ENCODE measurements at regions not wholly inside any gene's neighbourhood (a gene's known extent, or its start where the extent isn't known, plus 50 kb on each side); places are given as distances from the start of the nearest gene placed in this dataset.
"Not testable (repeated sequence)": the region's sequence is repeated elsewhere in the genome, so short reads cannot be mapped to it uniquely, and the experiment has no call there.

GRCh38 chr4:83213640-83214039, 71.0 kb downstream of the COQ2 start:
- no peak for DNase-seq

- peak; percentile 12 for DNase-seq
Measured at GRCh38 chr4:83212041-83212851, 72.4 kb downstream of the COQ2 start.

DNA sequence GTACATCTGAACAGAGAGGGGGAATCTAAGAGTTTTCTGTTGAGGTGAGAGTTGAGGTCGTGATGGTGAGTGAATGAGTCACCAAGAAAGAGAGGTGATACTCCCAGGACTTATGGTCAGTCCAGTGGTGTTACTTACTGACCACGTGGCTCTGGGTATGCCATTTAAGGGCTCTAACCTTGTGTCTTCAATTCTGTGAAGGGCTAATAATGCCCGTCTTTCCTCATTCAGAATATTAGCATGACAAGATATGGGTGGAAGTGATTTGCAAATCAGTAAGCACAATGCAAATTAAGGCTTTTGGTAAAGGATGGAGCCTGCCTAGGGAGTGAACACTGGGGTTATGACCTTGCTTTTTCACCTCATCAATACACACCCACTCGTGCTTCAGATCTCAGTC, 75.2 kb downstream of the COQ2 start:
- DNase-seq, result no peak

GRCh38 chr4:83208371-83209365, 75.9 kb downstream of the COQ2 start:
- DNase-seq, result no peak

DNA sequence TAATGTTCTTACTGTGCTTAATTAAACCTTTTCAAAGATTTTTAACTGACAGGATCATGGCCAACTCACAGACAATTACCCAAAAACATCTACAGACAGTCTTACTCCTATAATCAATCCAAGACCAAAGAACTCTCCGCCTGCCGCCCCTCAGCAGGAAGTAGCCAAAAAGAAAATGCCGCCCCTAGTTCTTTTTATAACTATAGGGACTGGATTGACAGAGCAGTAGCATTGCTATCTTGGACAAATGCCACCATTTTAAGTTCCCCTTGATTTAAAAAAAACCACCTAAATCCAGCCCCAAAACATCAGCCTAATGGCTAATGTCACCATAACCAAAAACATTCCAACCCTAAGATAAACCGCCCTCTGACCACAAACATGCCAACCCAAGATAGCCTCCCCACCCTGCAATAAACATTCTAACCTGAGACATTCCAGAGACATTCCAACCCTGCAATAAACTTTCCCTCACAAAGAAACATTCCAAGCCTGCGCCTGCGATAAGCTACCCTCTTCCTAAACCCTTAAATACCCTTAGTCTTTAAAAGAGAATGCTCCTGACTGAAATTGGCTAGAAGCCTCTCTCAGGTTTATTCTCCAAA, 77.0 kb downstream of the COQ2 start:
- no peak for DNase-seq

- no peak for DNase-seq
Measured at GRCh38 chr4:83205760-83206159, 78.8 kb downstream of the COQ2 start.

GRCh38 chr4:83204731-83205130, 79.9 kb downstream of the COQ2 start:
- DNase-seq, result no peak

DNA sequence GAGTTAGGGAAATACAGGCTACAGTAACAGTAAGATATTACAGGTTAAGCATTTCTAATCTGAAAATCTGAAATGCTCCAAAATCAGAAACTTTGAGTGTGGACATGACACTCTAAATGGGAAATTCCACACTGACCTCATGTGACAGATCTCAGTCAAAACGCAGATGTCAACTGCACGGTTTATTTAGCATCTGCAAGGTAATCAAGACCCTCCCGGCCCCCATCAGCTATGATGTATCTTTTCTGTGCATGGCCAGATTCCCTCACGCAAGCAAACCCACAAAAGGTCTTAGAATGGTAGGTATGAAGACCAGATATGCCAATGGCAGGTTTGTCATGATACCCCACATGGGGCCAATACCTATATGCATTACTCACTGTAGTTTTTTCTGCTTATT, 82.8 kb downstream of the COQ2 start:
- DNase-seq, result no peak

DNA sequence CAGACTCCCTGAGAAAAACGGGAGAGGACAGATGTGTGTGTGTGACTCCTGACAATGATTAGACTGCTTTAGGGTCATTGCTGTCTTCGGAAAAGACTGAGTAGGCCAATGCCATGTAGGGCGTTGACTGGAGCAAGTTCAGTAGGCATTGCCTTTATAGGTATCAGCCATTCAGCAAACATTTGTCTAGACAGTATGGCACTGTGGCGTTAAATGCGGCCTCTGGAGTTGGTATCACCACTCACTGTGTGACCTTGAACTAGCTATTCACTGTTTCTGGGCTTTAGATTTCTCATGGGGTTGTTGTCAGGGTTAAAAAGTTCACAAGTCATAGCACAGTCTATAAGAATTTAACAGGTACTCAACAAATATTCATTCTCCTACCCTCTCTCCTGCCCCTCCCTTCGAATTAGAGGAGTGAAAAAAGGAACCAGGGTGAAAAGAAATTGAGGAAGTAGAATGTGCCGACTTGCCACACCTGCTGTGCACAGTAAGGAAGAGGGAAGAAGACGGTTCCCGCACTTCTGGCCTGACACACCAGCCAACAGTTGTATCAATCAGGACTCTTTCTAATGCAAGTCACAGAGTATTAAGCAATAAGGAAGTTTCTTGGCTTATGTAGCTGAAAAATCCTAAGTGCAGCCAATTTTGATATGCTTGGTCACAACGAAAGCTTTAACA, 83.2 kb upstream of the PLAC8 start:
- DNase-seq, result no peak

GRCh38 chr4:83196921-83197320, 82.4 kb upstream of the PLAC8 start:
- DNase-seq, result no peak

- DNase-seq, result no peak
Measured at GRCh38 chr4:83195269-83195668, 80.7 kb upstream of the PLAC8 start.

DNA sequence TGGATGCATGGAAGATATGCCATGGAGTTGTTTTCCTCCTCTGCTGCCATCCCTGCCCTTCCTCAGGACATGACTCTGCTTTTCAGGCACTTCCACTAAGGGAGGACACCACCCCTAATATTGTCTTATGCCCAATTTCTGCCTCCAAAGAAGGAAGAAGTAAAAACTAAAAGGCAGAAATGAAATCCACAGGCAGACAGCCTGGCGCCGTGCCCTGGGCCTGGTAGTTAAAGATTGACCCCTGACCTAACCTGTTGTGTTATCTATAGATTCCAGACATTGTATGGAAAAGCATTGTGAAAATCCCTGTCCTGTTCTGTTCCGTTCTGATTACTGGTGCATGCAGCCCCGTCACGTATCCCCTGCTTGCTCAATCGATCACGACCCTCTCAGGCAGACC, 80.1 kb upstream of the PLAC8 start:
- not testable (repeated sequence) for DNase-seq

DNA sequence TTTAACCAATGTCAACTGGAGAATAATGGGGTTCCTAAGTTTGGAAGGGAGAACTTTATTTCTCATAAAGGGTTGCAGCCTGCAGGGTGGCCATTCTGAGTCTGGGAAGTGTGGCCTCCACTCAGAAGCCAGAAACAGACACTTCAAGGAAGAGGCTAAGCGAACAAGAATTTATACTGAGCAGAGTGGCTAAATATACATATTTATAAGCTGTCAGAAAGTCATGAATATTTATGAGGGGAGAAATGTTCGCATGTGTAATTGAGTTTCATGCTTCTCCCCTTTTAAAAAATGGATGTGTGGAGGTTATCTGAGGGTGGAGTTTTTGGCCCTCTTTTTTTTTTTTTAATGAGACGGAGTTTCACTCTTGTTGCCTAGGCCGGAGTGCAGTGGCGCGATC, 78.1 kb upstream of the PLAC8 start:
- DNase-seq, result no peak

DNA sequence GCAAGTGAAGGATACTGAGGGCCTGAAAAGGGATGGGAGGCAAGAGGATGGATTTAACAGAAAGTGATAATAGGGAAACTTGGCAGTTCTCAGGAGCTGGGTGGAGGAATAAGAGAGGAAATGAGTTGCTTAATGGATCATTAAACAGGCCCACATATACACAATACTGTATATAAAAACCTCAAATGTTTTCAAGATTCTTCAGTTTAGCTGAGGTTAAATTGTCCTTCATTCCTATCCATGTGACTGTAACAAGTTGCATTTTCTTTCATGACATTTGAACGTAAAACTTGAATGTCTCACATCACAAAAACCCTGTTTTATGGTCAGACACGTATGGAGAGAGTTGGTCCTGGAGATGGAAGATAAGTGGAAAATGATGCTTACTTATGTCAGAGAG, 76.5 kb upstream of the PLAC8 start:
- DNase-seq, result no peak

GRCh38 chr4:83189631-83190136, 75.2 kb upstream of the PLAC8 start:
- peak; percentile 12 for DNase-seq

DNA sequence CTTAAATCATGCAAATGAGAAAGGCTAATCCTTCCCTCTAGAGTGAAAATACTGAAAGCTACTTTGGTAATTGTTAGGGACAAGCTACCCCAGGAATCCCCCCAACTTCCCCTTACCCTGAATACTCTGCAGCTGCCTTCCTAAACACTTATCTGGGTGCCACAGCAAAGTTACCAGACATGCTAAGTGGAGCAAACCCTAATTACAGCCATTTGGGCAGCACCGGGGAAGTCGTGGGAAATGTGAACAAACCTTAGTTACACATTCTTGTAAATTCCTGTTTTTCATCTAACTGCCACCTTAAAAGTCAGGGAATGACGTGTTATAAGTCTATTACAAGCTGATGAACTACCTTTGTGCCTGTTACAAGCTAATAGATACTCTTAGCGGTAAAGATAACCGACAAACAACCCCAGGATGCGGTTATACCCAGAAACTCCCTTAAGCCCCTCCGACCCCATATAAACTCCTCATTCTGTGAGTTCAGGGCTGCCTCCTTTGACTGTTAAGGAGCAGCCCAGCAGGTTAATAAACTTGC, 66.0 kb upstream of the PLAC8 start:
- DNase-seq, result no peak

DNA sequence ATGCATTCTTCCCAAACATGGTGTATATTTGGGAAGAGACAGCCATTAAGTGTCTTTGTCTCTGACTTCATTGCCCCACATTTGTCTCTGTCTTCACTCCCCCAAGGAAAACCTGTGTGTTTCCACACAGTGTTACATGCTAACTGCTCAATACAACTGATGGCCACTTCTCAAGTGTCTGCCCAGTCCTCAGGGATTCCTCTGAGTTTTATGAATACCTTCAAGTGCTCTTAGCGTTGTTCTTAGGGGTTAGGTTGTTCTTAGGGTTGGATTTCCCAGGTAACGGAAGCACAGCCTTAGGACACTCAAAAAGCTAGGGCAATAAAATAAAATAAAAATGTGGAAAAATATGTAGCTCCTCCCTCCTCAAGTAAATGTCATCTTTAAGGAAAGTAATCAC, 64.7 kb upstream of the PLAC8 start:
- DNase-seq, result no peak

DNA sequence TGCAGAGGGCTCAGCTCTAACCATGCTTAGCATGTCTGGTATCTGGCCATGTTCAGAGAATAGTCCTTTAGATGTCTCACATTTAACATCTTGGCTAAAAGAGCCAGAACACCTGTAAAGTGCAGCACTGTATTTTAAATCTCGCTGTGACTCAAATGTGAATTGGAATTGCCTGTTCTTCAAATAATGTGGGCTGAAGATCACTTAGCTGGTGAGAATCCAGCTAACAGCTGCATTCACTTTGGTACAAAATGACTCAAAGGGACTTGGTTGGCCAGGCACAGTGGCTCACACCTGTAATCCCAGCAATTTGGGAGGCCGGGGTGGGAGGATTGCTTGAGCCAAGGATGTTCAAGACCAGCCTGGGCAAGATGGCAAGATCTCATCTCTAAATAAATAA, 63.5 kb upstream of the PLAC8 start:
- no peak for DNase-seq

DNA sequence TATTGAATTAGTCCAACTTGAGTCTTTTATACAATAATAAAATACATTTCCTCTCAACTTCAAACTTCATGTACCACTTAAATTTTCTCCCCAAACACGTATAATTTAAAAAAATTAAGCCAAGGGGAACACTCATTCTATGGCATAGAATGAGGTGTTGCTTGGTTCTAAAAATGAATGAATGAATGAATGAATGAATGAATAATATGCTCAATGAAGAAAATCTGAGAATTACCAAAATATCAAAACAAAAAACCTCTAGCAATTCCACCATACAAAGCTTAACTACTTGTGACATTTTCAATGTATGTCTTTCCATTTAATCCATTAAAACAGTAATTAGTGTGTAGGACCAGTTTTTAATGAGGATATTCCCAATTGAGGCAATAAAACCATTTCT, 62.7 kb upstream of the PLAC8 start:
- DNase-seq, result no peak

DNA sequence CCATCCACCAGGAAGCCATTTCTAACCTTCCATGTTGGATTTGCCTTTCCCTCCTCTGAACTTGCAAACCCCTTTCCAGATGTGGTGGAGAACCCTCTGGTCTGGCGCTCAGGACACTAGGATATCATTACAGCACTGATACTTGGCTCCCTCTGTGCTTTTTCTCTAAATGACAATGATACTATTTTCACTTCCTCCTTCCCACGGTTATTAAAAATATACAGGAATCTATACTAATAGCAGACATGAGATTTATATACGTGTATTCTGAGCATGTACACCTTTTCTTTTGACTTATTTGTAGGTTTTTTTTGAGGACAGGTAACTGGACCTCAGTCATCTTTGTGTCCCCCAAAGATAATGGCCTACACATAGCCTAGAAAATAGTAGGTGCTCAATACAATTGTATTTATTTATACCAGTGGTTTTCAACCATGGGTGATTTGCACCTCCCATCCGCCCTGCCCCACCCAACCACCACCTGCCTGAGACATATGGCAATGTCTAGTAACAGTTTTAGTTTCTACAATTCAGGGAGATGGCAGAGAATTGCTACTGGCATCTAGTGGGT, 60.4 kb upstream of the PLAC8 start:
- DNase-seq, result no peak

DNA sequence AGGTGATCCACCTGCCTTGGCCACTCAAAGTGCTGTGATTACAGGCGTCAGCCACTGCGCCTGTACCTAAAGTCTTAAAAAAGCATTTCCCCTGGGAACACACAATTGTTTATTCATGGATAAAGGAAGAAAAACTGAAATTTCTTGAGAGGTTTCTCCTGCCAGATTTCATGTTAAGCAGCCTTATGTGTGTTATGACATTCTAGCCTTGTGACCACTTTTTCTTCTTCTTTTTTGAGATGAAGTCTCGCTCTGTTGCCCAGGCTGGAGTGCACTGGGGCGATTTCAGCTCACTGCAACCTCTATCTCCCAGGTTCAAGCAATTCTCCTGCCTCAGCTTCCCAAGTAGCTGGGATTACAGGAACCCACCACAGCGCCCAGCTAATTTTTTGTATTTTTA, 57.8 kb upstream of the PLAC8 start:
- DNase-seq, result no peak

DNA sequence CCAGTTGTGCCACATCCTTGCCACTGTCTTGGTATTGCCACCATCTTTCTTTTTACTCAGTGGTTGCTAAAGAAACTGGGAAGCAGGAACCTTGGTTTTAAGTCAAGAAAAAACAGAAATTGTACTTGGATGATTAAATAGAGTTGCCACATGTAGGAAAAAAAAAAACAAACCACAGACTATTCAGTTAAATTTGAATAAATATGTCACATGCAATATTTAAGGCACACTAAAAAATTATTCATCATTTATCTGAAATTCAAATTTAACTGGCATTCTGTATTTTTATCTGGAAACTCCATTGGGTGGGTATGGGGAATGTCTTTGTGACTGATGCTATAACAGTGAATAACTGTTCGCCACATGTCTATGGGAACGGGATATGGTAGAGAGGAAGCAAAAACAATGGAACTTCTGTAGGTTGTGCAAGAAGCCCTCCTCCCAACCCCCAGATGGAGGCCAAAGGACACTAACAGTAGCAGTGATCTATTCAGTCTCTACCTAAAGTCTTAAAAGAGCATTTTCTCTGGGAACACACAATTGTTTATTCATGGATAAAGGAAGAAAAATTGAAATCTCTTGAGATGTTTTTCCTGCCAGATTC, 57.0 kb upstream of the PLAC8 start:
- no peak for DNase-seq

Data from NCI-H2107 (cell line).